ENCODE measurements at regions not wholly inside any gene's neighbourhood (a gene's known extent, or its start where the extent isn't known, plus 50 kb on each side); places are given as distances from the start of the nearest gene placed in this dataset.

GRCh38 chr13:33379608-33380007 lies 94.1 kb upstream of the STARD13 start:
- H2AFZ ChIP-seq (ENCODE audit: low read depth, low read length), result no peak overlapping the region
- no peaks in the 10 kb centered on the region for H3K27me3 ChIP-seq (ENCODE audit: insufficient read depth, low read depth, low read length)
- no peaks in the 10 kb centered on the region for H3F3A ChIP-seq (ENCODE audit: insufficient read depth, low read length, poor library complexity, severe bottlenecking)
- H3K27ac ChIP-seq (ENCODE audit: low read length), result no peak overlapping the region
- no peaks in the 10 kb centered on the region for H3K9me2 ChIP-seq (ENCODE audit: insufficient read depth, low read length)
- no peaks in the 10 kb centered on the region for H4K20me1 ChIP-seq (ENCODE audit: insufficient read depth)
- no peak for TF ChIP-seq RAD21 (conservative IDR thresholded peaks at IDR 0.05)
- TF ChIP-seq TAF1 (IDR thresholded peaks at IDR 0.05; ENCODE audit: low read depth), result no peak
- H3K9ac ChIP-seq (ENCODE audit: low read length), result no peak overlapping the region
- no peak overlapping the region for H3K4me3 ChIP-seq (ENCODE audit: low read length)
- H3K79me2 ChIP-seq (replicated peaks; ENCODE audit: insufficient read depth, low read length), result no peaks in the 10 kb centered on the region
- H3K4me2 ChIP-seq (ENCODE audit: low read length), result no peak overlapping the region
- H3K36me3 ChIP-seq (ENCODE audit: insufficient read depth, low read length), result no peaks in the 10 kb centered on the region
- no peaks in the 10 kb centered on the region for H3K9me3 ChIP-seq (ENCODE audit: low read length)

GRCh38 chr13:33380487-33381079 lies 95.0 kb upstream of the STARD13 start:
- no peak overlapping the region for H3K4me2 ChIP-seq (ENCODE audit: low read length)
- no peaks in the 10 kb centered on the region for H3K36me3 ChIP-seq (ENCODE audit: insufficient read depth, low read length)
- H3K27me3 ChIP-seq (ENCODE audit: insufficient read depth, low read depth, low read length), result no peaks in the 10 kb centered on the region
- no peaks in the 10 kb centered on the region for H3F3A ChIP-seq (ENCODE audit: insufficient read depth, low read length, poor library complexity, severe bottlenecking)
- no peaks in the 10 kb centered on the region for H4K20me1 ChIP-seq (ENCODE audit: insufficient read depth)
- no peaks in the 10 kb centered on the region for H3K9me3 ChIP-seq (ENCODE audit: low read length)
- H3K27ac ChIP-seq (ENCODE audit: low read length), result no peak overlapping the region
- H2AFZ ChIP-seq (ENCODE audit: low read depth, low read length), result no peak overlapping the region
- H3K79me2 ChIP-seq (replicated peaks; ENCODE audit: insufficient read depth, low read length), result no peaks in the 10 kb centered on the region
- no peaks in the 10 kb centered on the region for H3K9me2 ChIP-seq (ENCODE audit: insufficient read depth, low read length)
- no peak overlapping the region for H3K9ac ChIP-seq (ENCODE audit: low read length)
- TF ChIP-seq EP300 (conservative IDR thresholded peaks at IDR 0.05; ENCODE audit: poor library complexity, severe bottlenecking), result no peak
- TF ChIP-seq, protein P1, sequence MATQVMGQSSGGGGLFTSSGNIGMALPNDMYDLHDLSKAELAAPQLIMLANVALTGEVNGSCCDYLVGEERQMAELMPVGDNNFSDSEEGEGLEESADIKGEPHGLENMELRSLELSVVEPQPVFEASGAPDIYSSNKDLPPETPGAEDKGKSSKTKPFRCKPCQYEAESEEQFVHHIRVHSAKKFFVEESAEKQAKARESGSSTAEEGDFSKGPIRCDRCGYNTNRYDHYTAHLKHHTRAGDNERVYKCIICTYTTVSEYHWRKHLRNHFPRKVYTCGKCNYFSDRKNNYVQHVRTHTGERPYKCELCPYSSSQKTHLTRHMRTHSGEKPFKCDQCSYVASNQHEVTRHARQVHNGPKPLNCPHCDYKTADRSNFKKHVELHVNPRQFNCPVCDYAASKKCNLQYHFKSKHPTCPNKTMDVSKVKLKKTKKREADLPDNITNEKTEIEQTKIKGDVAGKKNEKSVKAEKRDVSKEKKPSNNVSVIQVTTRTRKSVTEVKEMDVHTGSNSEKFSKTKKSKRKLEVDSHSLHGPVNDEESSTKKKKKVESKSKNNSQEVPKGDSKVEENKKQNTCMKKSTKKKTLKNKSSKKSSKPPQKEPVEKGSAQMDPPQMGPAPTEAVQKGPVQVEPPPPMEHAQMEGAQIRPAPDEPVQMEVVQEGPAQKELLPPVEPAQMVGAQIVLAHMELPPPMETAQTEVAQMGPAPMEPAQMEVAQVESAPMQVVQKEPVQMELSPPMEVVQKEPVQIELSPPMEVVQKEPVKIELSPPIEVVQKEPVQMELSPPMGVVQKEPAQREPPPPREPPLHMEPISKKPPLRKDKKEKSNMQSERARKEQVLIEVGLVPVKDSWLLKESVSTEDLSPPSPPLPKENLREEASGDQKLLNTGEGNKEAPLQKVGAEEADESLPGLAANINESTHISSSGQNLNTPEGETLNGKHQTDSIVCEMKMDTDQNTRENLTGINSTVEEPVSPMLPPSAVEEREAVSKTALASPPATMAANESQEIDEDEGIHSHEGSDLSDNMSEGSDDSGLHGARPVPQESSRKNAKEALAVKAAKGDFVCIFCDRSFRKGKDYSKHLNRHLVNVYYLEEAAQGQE (IDR thresholded peaks at IDR 0.05; ENCODE audit: borderline replicate concordance), result no peak
- TF ChIP-seq EZH2 (IDR thresholded peaks at IDR 0.05; ENCODE audit: borderline replicate concordance, insufficient read depth, low read length, poor library complexity, severe bottlenecking), result no peak
- no peak for TF ChIP-seq MXI1 (conservative IDR thresholded peaks at IDR 0.05; ENCODE audit: poor library complexity, severe bottlenecking)
- no peak for TF ChIP-seq CTCF (IDR thresholded peaks at IDR 0.05; ENCODE audit: poor library complexity, severe bottlenecking)
- TF ChIP-seq RAD21 (conservative IDR thresholded peaks at IDR 0.05), result no peak
- no peak for TF ChIP-seq TAF1 (IDR thresholded peaks at IDR 0.05; ENCODE audit: low read depth)
- no peak overlapping the region for H3K4me3 ChIP-seq (ENCODE audit: low read length)

DNA sequence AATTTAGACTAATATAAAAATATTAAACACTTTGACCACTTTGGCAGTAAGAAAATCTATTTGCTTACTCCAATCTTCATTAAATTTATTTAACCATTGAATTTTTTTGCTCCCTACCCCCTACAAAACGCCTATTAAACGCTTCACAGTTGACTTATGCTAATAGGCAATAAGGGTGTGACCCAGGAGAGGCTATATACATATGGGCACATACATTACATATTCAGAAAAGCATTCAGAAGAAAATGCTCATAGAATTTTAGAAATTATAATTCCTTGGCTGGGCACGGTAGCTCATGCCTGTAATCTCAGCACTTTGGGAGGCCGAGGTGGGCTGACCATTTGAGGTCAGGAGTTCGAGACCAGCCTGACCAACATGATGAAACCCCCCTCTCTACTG lies 95.6 kb upstream of the STARD13 start:
- Histone ChIP-seq H3K4me3 (ENCODE audit: low read length) (no peak overlapping the region), H3K79me2 (replicated peaks; ENCODE audit: insufficient read depth, low read length) (no peaks in the 10 kb centered on the region), H3K27ac (ENCODE audit: low read length) (no peak overlapping the region), H3K9me2 (ENCODE audit: insufficient read depth, low read length) (no peaks in the 10 kb centered on the region), H3K36me3 (ENCODE audit: insufficient read depth, low read length) (no peaks in the 10 kb centered on the region), H3K4me2 (ENCODE audit: low read length) (no peak overlapping the region), H3K27me3 (ENCODE audit: insufficient read depth, low read depth, low read length) (no peaks in the 10 kb centered on the region), H3K9ac (ENCODE audit: low read length) (no peak overlapping the region), H4K20me1 (ENCODE audit: insufficient read depth) (no peaks in the 10 kb centered on the region), H3F3A (ENCODE audit: insufficient read depth, low read length, poor library complexity, severe bottlenecking) (no peaks in the 10 kb centered on the region), H2AFZ (ENCODE audit: low read depth, low read length) (no peak overlapping the region), H3K9me3 (ENCODE audit: low read length) (no peaks in the 10 kb centered on the region)
- no peak for TF ChIP-seq MXI1 (conservative IDR thresholded peaks at IDR 0.05; ENCODE audit: poor library complexity, severe bottlenecking)
- no peak for TF ChIP-seq CTCF (IDR thresholded peaks at IDR 0.05; ENCODE audit: poor library complexity, severe bottlenecking)
- no peak for TF ChIP-seq RAD21 (conservative IDR thresholded peaks at IDR 0.05)
- TF ChIP-seq, protein P1 (IDR thresholded peaks at IDR 0.05; ENCODE audit: borderline replicate concordance), result no peak
- TF ChIP-seq TAF1 (IDR thresholded peaks at IDR 0.05; ENCODE audit: low read depth), result no peak
- TF ChIP-seq EZH2 (IDR thresholded peaks at IDR 0.05; ENCODE audit: borderline replicate concordance, insufficient read depth, low read length, poor library complexity, severe bottlenecking), result no peak
- TF ChIP-seq POLR2AphosphoS5 (IDR thresholded peaks at IDR 0.05), result no peak
- no peak for TF ChIP-seq SMC3 (conservative IDR thresholded peaks at IDR 0.05; ENCODE audit: poor library complexity)
- TF ChIP-seq EP300 (conservative IDR thresholded peaks at IDR 0.05; ENCODE audit: poor library complexity, severe bottlenecking), result no peak
